GM20000 (cell line): ENCODE measurements at regions not wholly inside any gene's neighbourhood (a gene's known extent, or its start where the extent isn't known, plus 50 kb on each side); places are given as distances from the start of the nearest gene placed in this dataset.

Source experiments
- DNase-seq: peaks from one replicate; pipeline ENCODE4 v3.0.0; 2012; ENCODE audit warnings: low spot score
- CTCF ChIP-seq: IDR thresholded peaks from 2 replicates; pipeline ENCODE4 v1.5.1; 2012; ENCODE audit warnings: mild to moderate bottlenecking, control low read depth; ENCODE audit errors: extremely low read depth, missing control alignments

GRCh38 chr5:89411891-89412290, 528.9 kb upstream of the MEF2C start:
- no peak for DNase-seq
- TF ChIP-seq CTCF: no peak

DNA sequence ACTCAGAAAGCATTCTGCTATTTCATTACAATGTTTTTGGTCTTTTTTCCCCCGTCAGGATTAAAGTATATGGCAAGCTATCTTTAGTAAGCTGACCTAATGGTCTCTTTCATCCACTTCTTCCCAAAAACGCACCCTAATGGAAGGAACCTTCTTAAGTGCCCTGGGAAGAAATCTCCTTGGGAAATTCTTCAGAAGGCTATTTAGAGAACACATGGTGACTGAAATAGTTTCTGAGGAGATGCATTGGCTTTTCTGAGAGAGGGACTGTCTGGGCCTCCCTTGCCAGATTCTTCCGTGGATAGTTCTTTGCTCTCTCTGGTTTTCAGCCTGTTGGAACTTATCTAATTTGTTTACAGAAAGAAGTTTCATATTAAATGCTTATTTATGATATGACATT, 524.1 kb upstream of the MEF2C start:
- TF ChIP-seq CTCF: no peak
- DNase-seq: no peak

DNA sequence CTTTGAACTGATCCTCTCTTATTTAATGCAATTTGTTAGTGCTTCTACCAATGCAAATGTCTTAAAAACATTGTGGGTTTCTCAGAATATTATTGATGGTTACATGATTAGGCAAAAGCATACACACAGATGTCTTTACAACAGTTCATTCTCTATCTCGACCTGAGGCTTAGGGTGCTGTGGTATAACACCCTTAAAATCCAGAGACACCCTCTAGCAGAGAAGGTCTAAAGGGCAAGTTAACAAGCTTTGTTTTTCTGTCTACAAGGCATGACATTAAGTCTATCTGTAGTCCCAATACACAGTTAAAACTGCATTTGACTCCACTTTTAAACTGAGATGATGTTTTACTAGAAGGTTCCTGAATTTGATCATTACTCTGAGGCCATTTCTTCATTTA, 518.7 kb upstream of the MEF2C start:
- TF ChIP-seq CTCF: no peak
- DNase-seq: no peak

- DNase-seq: no peak
- no peak for TF ChIP-seq CTCF
These were observed 518.0 kb upstream of the MEF2C start for GRCh38 chr5:89401012-89401411.

GRCh38 chr5:89399548-89399947, 516.6 kb upstream of the MEF2C start:
- TF ChIP-seq CTCF: no peak
- DNase-seq: no peak

GRCh38 chr5:89397096-89397495, 514.1 kb upstream of the MEF2C start:
- no peak for DNase-seq
- TF ChIP-seq CTCF: no peak

DNA sequence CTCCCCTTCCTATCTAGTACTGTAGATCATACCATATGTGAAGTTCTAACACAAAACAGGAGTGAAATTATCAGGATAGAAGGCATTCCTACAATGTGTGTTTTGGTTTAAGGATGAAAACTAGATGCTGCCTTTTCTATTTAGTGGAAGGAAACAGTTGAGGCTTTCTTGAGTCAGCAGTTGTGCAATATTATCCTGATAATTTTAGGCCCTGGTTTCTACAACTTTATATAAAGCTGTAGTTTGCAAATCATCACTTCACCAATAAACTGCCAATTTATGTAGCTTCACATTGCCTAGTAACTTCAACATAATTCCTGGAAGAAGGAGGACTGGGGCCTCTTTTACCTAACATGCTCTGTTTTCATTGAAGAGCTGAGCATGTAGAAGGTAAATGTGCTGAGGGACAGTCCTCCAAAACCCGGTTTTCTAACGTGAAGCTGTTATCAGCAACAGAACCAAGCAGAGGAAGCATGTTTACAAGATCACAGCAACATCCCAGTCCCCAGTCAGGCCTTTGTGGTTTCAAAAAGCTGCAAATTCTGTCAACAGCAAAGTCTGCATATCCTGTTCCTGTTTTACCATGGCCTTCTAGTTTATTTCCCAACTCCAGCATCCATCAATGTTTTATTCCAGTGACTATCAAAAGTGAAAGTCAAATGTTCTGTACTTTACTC, 513.4 kb upstream of the MEF2C start:
- DNase-seq: no peak
- no peak for TF ChIP-seq CTCF
